ENCODE measurements at regions not wholly inside any gene's neighbourhood (a gene's known extent, or its start where the extent isn't known, plus 50 kb on each side); places are given as distances from the start of the nearest gene placed in this dataset.
"Not testable (repeated sequence)": the region's sequence is repeated elsewhere in the genome, so short reads cannot be mapped to it uniquely, and the experiment has no call there.

- H4K20me1 ChIP-seq (ENCODE audit: insufficient read depth, low read length), result no peaks in the 10 kb centered on the region
- no peak overlapping the region for H3K4ac ChIP-seq (ENCODE audit: low read depth, low read length)
- H3K9me1 ChIP-seq (ENCODE audit: insufficient read depth, low read length), result no peaks in the 10 kb centered on the region
- no peak overlapping the region for H2AK5ac ChIP-seq (ENCODE audit: low read depth, low read length)
- peaks cover 24% of the 10 kb centered on the region for H3K9me3 ChIP-seq (ENCODE audit: control insufficient read depth, insufficient read depth, low read length)
- no peak overlapping the region for H3K4me2 ChIP-seq (ENCODE audit: low read depth, low read length)
- H4K5ac ChIP-seq (ENCODE audit: low read depth, low read length), result no peak overlapping the region
- WGBS, 2 experiments (ENCODE audit: extremely low coverage in 2 of 2, insufficient read length in 1 of 2), result no CpG with 5 or more reads among the region's 4 CpGs
- H3K27me3 ChIP-seq (ENCODE audit: control insufficient read depth, insufficient read depth, low read length), result no peaks in the 10 kb centered on the region
- POLR2A ChIA-PET (ENCODE audit: unreplicated experiment), result no interaction called here
- CTCF ChIA-PET, result no interaction called here
- no peak overlapping the region for H2AK9ac ChIP-seq (replicated peaks; ENCODE audit: low read depth, low read length, poor library complexity)
- no TSS peak for BruUV-seq (replicated peaks)
- no peaks in the 10 kb centered on the region for H3K79me1 ChIP-seq (ENCODE audit: low read depth in 1 of 2, low read length in 2 of 2)
- in situ Hi-C loops (cut with MboI; ENCODE audit: low sequenced_read_pairs), result no loop called here
- H3K56ac ChIP-seq (ENCODE audit: extremely low read depth, insufficient read depth, low read length), result no peak overlapping the region
- H3K4me1 ChIP-seq (ENCODE audit: control insufficient read depth, insufficient read depth, low read length), result no peaks in the 10 kb centered on the region
- H3K9ac ChIP-seq (ENCODE audit: low read depth, low read length), result no peak overlapping the region
- TF ChIP-seq MXI1 (IDR thresholded peaks at IDR 0.05; ENCODE audit: borderline replicate concordance, low read depth, low read length), result no peak
- no peak for TF ChIP-seq ELK1 (IDR thresholded peaks at IDR 0.05; ENCODE audit: borderline replicate concordance, low read depth, low read length)
- TF ChIP-seq RFX5 (IDR thresholded peaks at IDR 0.05; ENCODE audit: low read depth, low read length), result no peak
- no peak for TF ChIP-seq MAZ (IDR thresholded peaks at IDR 0.05; ENCODE audit: borderline replicate concordance, low read depth, low read length)
- TF ChIP-seq MAFK (IDR thresholded peaks at IDR 0.05; ENCODE audit: low read depth, low read length), result no peak
- no peak overlapping the region for H3K27ac ChIP-seq (ENCODE audit: insufficient read depth, low read length)
- H2BK20ac ChIP-seq (ENCODE audit: low read depth, low read length), result no peak overlapping the region
- no peak overlapping the region for H3K18ac ChIP-seq (ENCODE audit: low read depth, low read length)
- ATAC-seq (ENCODE audit: low read depth), result no peak
- no peak overlapping the region for H2BK5ac ChIP-seq (ENCODE audit: low read depth, low read length, poor library complexity, severe bottlenecking)
- H4K91ac ChIP-seq (ENCODE audit: insufficient read depth, low read depth, low read length), result no peak overlapping the region
- H3K23ac ChIP-seq (ENCODE audit: low read depth, low read length), result no peak overlapping the region
- H4K8ac ChIP-seq (ENCODE audit: low read depth in 2 of 2, low read length in 2 of 2), result no peak overlapping the region
- intact Hi-C loops (cut with micrococcal nuclease), result no loop called here
- DNase-seq, result no peak
- no peak overlapping the region for H2BK120ac ChIP-seq (ENCODE audit: low read depth, low read length)
- H3K36me3 ChIP-seq (ENCODE audit: control insufficient read depth, insufficient read depth, low read length), result no peaks in the 10 kb centered on the region
- H3K4me3 ChIP-seq (ENCODE audit: insufficient read depth, low read depth, low read length), result no peak overlapping the region
- H2BK15ac ChIP-seq (ENCODE audit: low read depth, low read length), result no peak overlapping the region
- H2AFZ ChIP-seq (replicated peaks; ENCODE audit: low read length, poor library complexity), result no peak overlapping the region
- dilution Hi-C loops (cut with HindIII; ENCODE audit: low sequenced_read_pairs, unreplicated experiment), result no loop called here
- H3K14ac ChIP-seq (replicated peaks; ENCODE audit: low read depth, low read length), result no peak overlapping the region
Measured at GRCh38 chr12:131269551-131269950, 315.8 kb downstream of the ADGRD1 start.

GRCh38 chr12:131269977-131270376, 316.3 kb downstream of the ADGRD1 start:
- dilution Hi-C loops (cut with HindIII; ENCODE audit: low sequenced_read_pairs, unreplicated experiment); POLR2A ChIA-PET (ENCODE audit: unreplicated experiment); H3K18ac ChIP-seq (ENCODE audit: low read depth, low read length); intact Hi-C loops (cut with micrococcal nuclease); H2BK15ac ChIP-seq (ENCODE audit: low read depth, low read length); CTCF ChIA-PET; H2AK9ac ChIP-seq (replicated peaks; ENCODE audit: low read depth, low read length, poor library complexity); H3K9ac ChIP-seq (ENCODE audit: low read depth, low read length); H3K23ac ChIP-seq (ENCODE audit: low read depth, low read length); H3K27ac ChIP-seq (ENCODE audit: insufficient read depth, low read length); H3K36me3 ChIP-seq (ENCODE audit: control insufficient read depth, insufficient read depth, low read length); H3K56ac ChIP-seq (ENCODE audit: extremely low read depth, insufficient read depth, low read length); H2BK120ac ChIP-seq (ENCODE audit: low read depth, low read length); H2AK5ac ChIP-seq (ENCODE audit: low read depth, low read length); H4K8ac ChIP-seq (ENCODE audit: low read depth in 2 of 2, low read length in 2 of 2); H3K79me1 ChIP-seq (ENCODE audit: low read depth in 1 of 2, low read length in 2 of 2); DNase-seq; H2AFZ ChIP-seq (replicated peaks; ENCODE audit: low read length, poor library complexity); ATAC-seq (ENCODE audit: low read depth); in situ Hi-C loops (cut with MboI; ENCODE audit: low sequenced_read_pairs); H3K9me1 ChIP-seq (ENCODE audit: insufficient read depth, low read length); H3K27me3 ChIP-seq (ENCODE audit: control insufficient read depth, insufficient read depth, low read length); H4K91ac ChIP-seq (ENCODE audit: insufficient read depth, low read depth, low read length); H2BK5ac ChIP-seq (ENCODE audit: low read depth, low read length, poor library complexity, severe bottlenecking); H3K4me2 ChIP-seq (ENCODE audit: low read depth, low read length); BruUV-seq (replicated peaks); H3K14ac ChIP-seq (replicated peaks; ENCODE audit: low read depth, low read length); H3K4me1 ChIP-seq (ENCODE audit: control insufficient read depth, insufficient read depth, low read length); H4K5ac ChIP-seq (ENCODE audit: low read depth, low read length); H2BK20ac ChIP-seq (ENCODE audit: low read depth, low read length); H4K20me1 ChIP-seq (ENCODE audit: insufficient read depth, low read length); H3K4ac ChIP-seq (ENCODE audit: low read depth, low read length); H3K4me3 ChIP-seq (ENCODE audit: insufficient read depth, low read depth, low read length): not testable (repeated sequence)
- no CpG with 5 or more reads among the region's 4 CpGs for WGBS, 2 experiments (ENCODE audit: extremely low coverage in 2 of 2, insufficient read length in 1 of 2)
- peaks cover 26% of the 10 kb centered on the region for H3K9me3 ChIP-seq (ENCODE audit: control insufficient read depth, insufficient read depth, low read length)

Data from IMR-90 (cell line).